Thyroid gland (tissue), 4 donors: ENCODE measurements at regions not wholly inside any gene's neighbourhood (a gene's known extent, or its start where the extent isn't known, plus 50 kb on each side); places are given as distances from the start of the nearest gene placed in this dataset.

Experiments used
- DNase-seq, 2 donors: peaks; one replicate each; pipeline ENCODE4 v3.0.0-alpha.2; 2019
- H3K27ac ChIP-seq, 3 donors: fragments of 200-600 bp; sonication (generic); 1 replicate in 2 of 3; 2 replicates in 1 of 3; pipeline ENCODE4 v1.5.1; 2016 to 2019; ENCODE audit warnings: mild to moderate bottlenecking in 1 of 3, moderate library complexity in 1 of 3
- H3K27me3 ChIP-seq: fragments of 200-600 bp; sonication (generic); one replicate; pipeline ENCODE4 v1.5.1; 2019
- H3K36me3 ChIP-seq, 2 donors: fragments of 200-600 bp; sonication (generic); one replicate each; pipeline ENCODE4 v1.5.1; 2016 to 2019
- H3K4me1 ChIP-seq, 2 donors: fragments of 200-600 bp; sonication (generic); one replicate each; pipeline ENCODE4 v1.5.1; 2017 to 2019
- H3K4me3 ChIP-seq, 3 donors: fragments of 200-600 bp; sonication (generic); replicated peaks in 1 of 3; 1 replicate in 2 of 3; 2 replicates in 1 of 3; pipeline ENCODE4 v1.5.1; 2016; ENCODE audit warnings: mild to moderate bottlenecking in 1 of 3
- H3K9me3 ChIP-seq: fragments of 200-600 bp; sonication (generic); one replicate; pipeline ENCODE4 v1.5.1; 2017
- CTCF ChIP-seq, 6 experiments: fragments of 200-600 bp in 3 of 6; fragments of 450-650 bp in 3 of 6; sonication (generic) in 3 of 6; IDR thresholded peaks; one replicate each; pipeline ENCODE4 v1.5.1; 2016 to 2019; ENCODE audit warnings: antibody characterized with exemption in 6 of 6, mild to moderate bottlenecking in 2 of 6, inconsistent platforms in 1 of 6, moderate library complexity in 1 of 6
- POLR2A ChIP-seq, 2 donors: fragments of 450-650 bp; IDR thresholded peaks; one replicate each; pipeline ENCODE4 v1.6.1; 2017; ENCODE audit warnings: antibody characterized with exemption in 2 of 2, mild to moderate bottlenecking in 2 of 2, moderate library complexity in 1 of 2
- WGBS, 2 donors: methylation state at CpG; one replicate each; pipeline ENCODE4 v1.1.5; 2017; 5-methylcytosine and 5-hydroxymethylcytosine counted together
- intact Hi-C: fragments of 100-400 bp; cut with DNase I; formaldehyde crosslinking; loops from one replicate; pipeline ENCODE4 v1.15.1; 2023

GRCh38 chr2:17426743-17427142 is 91.5 kb downstream of the RAD51AP2 start:
- Histone ChIP-seq H3K4me3 (no peak overlapping the region), H3K27ac (no peak overlapping the region), H3K36me3 (no peaks in the 10 kb centered on the region), H3K9me3 (no peaks in the 10 kb centered on the region), H3K27me3 (no peaks in the 10 kb centered on the region), H3K4me1 (no peaks in the 10 kb centered on the region)
- intact Hi-C loops = no loop called here
- 12 to 15% methylated on average over 1 of the region's 1 CpG for WGBS, 2 donors
- DNase-seq = no peak
- no peak for TF ChIP-seq CTCF (IDR thresholded peaks at IDR 0.05)
- no peak for TF ChIP-seq POLR2A (IDR thresholded peaks at IDR 0.05)

- intact Hi-C loops = no loop called here
- TF ChIP-seq POLR2A (IDR thresholded peaks at IDR 0.05) (no peak), CTCF (IDR thresholded peaks at IDR 0.05) (no peak)
- no peak overlapping the region for H3K27ac ChIP-seq
- H3K36me3 ChIP-seq = no peaks in the 10 kb centered on the region
- H3K4me3 ChIP-seq = no peak overlapping the region
- DNase-seq = no peak
- H3K27me3 ChIP-seq = no peaks in the 10 kb centered on the region
- no peaks in the 10 kb centered on the region for H3K4me1 ChIP-seq
- no peaks in the 10 kb centered on the region for H3K9me3 ChIP-seq
These were observed 96.2 kb downstream of the RAD51AP2 start for GRCh38 chr2:17422061-17422460.

GRCh38 chr2:17416884-17417391 is 101.3 kb downstream of the RAD51AP2 start:
- Histone ChIP-seq H3K4me1 (no peaks in the 10 kb centered on the region), H3K27me3 (no peaks in the 10 kb centered on the region), H3K27ac (no peak overlapping the region), H3K4me3 (no peak overlapping the region), H3K36me3 (no peaks in the 10 kb centered on the region), H3K9me3 (no peaks in the 10 kb centered on the region)
- no peak for DNase-seq
- TF ChIP-seq POLR2A (IDR thresholded peaks at IDR 0.05) (no peak), CTCF (IDR thresholded peaks at IDR 0.05) (no peak)
- intact Hi-C loops = no loop called here
- 89 to 95% methylated on average over 3 of the region's 3 CpGs for WGBS, 2 donors

GRCh38 chr2:17413036-17413435 is 105.2 kb downstream of the RAD51AP2 start:
- 28 to 43% methylated on average over 1 of the region's 1 CpG for WGBS, 2 donors
- H3K9me3 ChIP-seq = no peaks in the 10 kb centered on the region
- TF ChIP-seq POLR2A (IDR thresholded peaks at IDR 0.05) (no peak), CTCF (IDR thresholded peaks at IDR 0.05) (no peak)
- H3K27ac ChIP-seq = no peak overlapping the region
- H3K4me1 ChIP-seq = no peaks in the 10 kb centered on the region
- no peak for DNase-seq
- no peak overlapping the region for H3K4me3 ChIP-seq
- H3K36me3 ChIP-seq = no peaks in the 10 kb centered on the region
- H3K27me3 ChIP-seq = no peaks in the 10 kb centered on the region
- intact Hi-C loops = no loop called here

GRCh38 chr2:17401096-17401495 is 117.1 kb downstream of the RAD51AP2 start:
- Histone ChIP-seq H3K27ac (no peak overlapping the region), H3K4me3 (no peak overlapping the region), H3K36me3 (no peaks in the 10 kb centered on the region), H3K27me3 (no peaks in the 10 kb centered on the region), H3K9me3 (no peaks in the 10 kb centered on the region), H3K4me1 (no peaks in the 10 kb centered on the region)
- 48 to 56% methylated on average over 1 of the region's 1 CpG for WGBS, 2 donors
- intact Hi-C loops = no loop called here
- DNase-seq = no peak
- TF ChIP-seq CTCF (IDR thresholded peaks at IDR 0.05) (no peak), POLR2A (IDR thresholded peaks at IDR 0.05) (no peak)
